Activated naive CD4-positive, alpha-beta T cell treated with anti-CD3 and anti-CD28 coated beads for 36 hours (primary cell): ENCODE measurements at regions not wholly inside any gene's neighbourhood (a gene's known extent, or its start where the extent isn't known, plus 50 kb on each side); places are given as distances from the start of the nearest gene placed in this dataset.

Source experiments
- CTCF ChIA-PET: fragments of 350-600 bp; sonication (Branson Sonifier 250); formaldehyde crosslinking; loops from one replicate; lab custom pipeline; 2021; ENCODE audit warnings: antibody characterized with exemption; lab: Charles Lee
- DNase-seq: peaks from one replicate; pipeline ENCODE4 v3.0.0-alpha.2; 2020
- H3K27ac Mint-ChIP-seq: one replicate; pipeline ENCODE4 v1.8.0; 2021; ENCODE audit warnings: mild to moderate bottlenecking, mixed read lengths
- H3K27me3 Mint-ChIP-seq: one replicate; pipeline ENCODE4 v1.8.0; 2021; ENCODE audit warnings: low read depth, mixed read lengths
- H3K36me3 Mint-ChIP-seq: one replicate; pipeline ENCODE4 v1.8.0; 2021; ENCODE audit warnings: low read depth, mixed read lengths
- H3K4me1 Mint-ChIP-seq: one replicate; pipeline ENCODE4 v1.8.0; 2021; ENCODE audit warnings: low read depth, mixed read lengths
- H3K4me3 Mint-ChIP-seq: one replicate; pipeline ENCODE4 v1.8.0; 2021; ENCODE audit warnings: mild to moderate bottlenecking, moderate library complexity, mixed read lengths
- H3K9me3 Mint-ChIP-seq: one replicate; pipeline ENCODE4 v1.8.0; 2021; ENCODE audit warnings: mixed read lengths
- intact Hi-C: fragments of 100-400 bp; cut with micrococcal nuclease; formaldehyde crosslinking; loops from one replicate; pipeline ENCODE4 v1.15.1; 2023

DNA sequence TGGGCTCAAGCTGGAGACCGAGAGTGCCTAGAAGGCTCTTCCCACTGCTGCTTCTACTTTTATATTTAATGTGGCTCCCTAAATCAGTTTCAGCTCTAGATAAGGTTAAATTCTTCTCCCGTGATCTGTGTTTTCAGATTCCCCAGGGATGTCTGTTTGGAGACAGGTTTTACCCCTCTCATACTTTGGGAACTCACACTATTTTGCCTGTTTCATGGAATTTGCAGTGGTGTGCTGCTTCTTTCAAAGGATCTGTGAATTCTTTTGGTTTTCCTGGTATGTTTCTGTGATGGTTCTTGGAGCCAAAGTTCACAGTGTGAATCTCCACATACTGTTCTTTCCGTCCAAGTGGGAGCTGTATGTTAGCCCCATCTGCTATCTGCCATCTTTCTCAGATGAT is 238.3 kb upstream of the SLITRK3 start:
- Mint-ChIP-seq H3K36me3 (no peaks in the 10 kb centered on the region), H3K27me3 (no peaks in the 10 kb centered on the region), H3K4me3 (no peak overlapping the region), H3K4me1 (no peaks in the 10 kb centered on the region), H3K27ac (no peak overlapping the region), H3K9me3 (no peaks in the 10 kb centered on the region)
- CTCF ChIA-PET = no interaction called here
- no peak for DNase-seq
- intact Hi-C loops = no loop called here

DNA sequence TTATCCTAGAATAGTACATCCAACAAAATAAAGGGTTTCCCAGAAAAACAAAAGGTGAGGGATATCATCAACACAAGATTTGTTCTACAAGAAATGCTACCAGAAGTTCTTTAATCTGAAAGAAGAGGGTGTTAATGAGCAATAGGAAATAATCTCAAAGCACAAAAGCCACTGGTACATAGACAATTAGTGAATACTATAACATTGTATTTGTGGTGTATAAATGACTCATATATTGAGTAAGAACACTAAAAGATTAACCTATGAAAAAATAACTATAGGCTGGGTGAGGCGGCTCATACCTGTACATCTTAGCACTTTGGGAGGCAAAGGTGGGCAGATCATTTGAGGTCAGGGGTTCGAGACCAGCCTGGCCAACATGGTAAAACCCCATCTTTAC is 210.2 kb upstream of the SLITRK3 start:
- CTCF ChIA-PET = no interaction called here
- H3K27me3 Mint-ChIP-seq = no peaks in the 10 kb centered on the region
- no peaks in the 10 kb centered on the region for H3K36me3 Mint-ChIP-seq
- H3K4me1 Mint-ChIP-seq = no peaks in the 10 kb centered on the region
- H3K4me3 Mint-ChIP-seq = no peak overlapping the region
- no peak for DNase-seq
- no peak overlapping the region for H3K27ac Mint-ChIP-seq
- H3K9me3 Mint-ChIP-seq = peaks cover 6% of the 10 kb centered on the region
- intact Hi-C loops = no loop called here

DNA sequence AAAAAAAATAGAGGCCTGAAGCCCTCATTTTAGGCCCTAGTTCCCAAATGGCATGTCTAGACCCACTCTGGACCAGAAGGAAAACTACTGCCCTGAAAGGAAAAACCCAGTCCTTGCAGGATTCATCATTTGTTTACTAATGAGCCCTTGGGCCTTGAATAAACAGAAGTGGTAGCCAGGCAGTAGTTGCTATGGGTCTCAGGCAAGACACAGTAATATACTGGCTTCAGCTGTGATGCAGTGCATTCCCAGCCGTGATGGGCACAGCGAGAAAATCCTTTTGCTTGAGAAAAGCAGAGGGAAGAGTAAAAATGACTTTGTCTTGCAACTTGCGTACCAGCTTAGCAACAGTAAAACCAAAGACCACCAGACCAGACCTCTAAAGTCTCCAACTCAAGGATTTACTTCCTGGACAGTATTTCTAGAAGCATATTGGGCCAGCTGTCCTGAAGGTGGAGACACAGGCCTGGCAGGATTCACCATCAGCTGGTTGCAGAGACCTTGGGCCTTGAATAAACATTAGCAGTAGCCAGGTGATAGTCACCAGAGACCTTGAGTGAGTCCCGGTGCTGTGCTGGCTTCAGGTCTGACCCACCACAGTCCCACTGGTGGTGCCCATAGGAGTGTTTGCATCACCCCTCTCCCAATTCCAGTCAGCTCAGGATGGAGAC is 208.3 kb upstream of the SLITRK3 start:
- no peak overlapping the region for H3K4me3 Mint-ChIP-seq
- no peak overlapping the region for H3K27ac Mint-ChIP-seq
- no peaks in the 10 kb centered on the region for H3K4me1 Mint-ChIP-seq
- peaks cover 2% of the 10 kb centered on the region for H3K9me3 Mint-ChIP-seq
- H3K36me3 Mint-ChIP-seq = no peaks in the 10 kb centered on the region
- CTCF ChIA-PET = no interaction called here
- no peak for DNase-seq
- intact Hi-C loops = no loop called here
- H3K27me3 Mint-ChIP-seq = no peaks in the 10 kb centered on the region

DNA sequence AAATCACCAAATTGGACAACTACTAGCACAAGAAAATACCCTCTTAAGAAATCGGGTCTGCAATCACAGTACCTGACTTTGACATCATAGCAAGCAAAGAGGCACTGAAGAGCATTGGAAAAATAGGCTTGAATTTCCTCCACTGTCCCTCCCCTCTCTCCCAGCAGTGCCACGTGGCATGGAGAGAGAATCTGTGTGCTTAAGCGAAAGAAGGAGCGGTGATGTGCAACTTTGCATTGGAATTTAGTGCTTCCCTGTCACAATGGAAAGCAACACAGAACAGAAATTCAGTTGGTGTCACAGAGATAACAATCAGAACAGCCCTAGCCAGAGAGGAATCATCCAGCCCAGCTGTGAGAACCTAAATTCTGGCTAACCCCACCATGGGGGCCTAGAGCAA is 207.5 kb upstream of the SLITRK3 start:
- no peaks in the 10 kb centered on the region for H3K4me1 Mint-ChIP-seq
- H3K9me3 Mint-ChIP-seq = peaks cover 2% of the 10 kb centered on the region
- no peak overlapping the region for H3K4me3 Mint-ChIP-seq
- H3K27ac Mint-ChIP-seq = no peak overlapping the region
- no peaks in the 10 kb centered on the region for H3K27me3 Mint-ChIP-seq
- CTCF ChIA-PET = no interaction called here
- DNase-seq = no peak
- H3K36me3 Mint-ChIP-seq = no peaks in the 10 kb centered on the region
- intact Hi-C loops = no loop called here

DNA sequence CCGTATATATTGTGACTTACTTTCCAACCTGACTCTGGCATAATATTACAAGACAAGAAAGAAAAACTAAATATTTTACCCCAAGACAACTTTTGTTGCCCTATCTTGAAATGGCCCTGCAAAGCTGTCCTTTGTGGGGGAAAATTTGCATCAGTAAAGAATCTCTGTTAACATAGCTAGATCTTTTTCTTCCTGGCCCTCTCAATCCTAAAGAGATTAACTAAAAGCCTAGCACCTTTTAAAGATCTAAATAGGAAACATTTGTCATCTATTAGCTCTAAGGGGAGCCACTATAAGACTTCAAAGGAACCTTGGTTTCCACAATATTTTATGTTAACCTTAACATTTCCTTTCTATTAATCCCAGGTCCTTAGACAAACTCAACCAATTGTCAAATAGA is 199.0 kb upstream of the SLITRK3 start:
- Mint-ChIP-seq H3K4me1 (no peaks in the 10 kb centered on the region), H3K27me3 (no peaks in the 10 kb centered on the region), H3K4me3 (no peak overlapping the region), H3K9me3 (peaks cover 3% of the 10 kb centered on the region), H3K36me3 (no peaks in the 10 kb centered on the region), H3K27ac (no peak overlapping the region)
- DNase-seq = no peak
- intact Hi-C loops = no loop called here
- CTCF ChIA-PET = no interaction called here

DNA sequence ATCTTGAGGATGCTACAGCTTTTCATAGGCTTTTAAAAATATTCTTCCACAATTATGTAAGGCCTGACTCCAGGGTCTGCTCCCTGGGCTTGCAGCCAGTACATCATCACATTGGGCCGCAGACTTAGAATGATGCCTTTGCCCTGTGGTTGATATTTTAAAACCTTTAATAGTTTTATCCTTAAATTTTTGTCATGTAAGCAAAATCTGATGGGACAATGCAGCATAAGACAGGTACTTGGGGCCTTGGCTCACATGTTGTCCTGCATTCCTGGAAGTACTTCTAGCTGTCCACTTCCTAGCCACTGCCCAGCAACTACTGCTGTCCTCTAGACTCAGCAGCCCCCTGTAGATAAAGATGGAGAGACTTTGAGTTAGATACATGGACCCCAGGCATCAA is 197.3 kb upstream of the SLITRK3 start:
- DNase-seq = no peak
- H3K4me1 Mint-ChIP-seq = no peaks in the 10 kb centered on the region

DNA sequence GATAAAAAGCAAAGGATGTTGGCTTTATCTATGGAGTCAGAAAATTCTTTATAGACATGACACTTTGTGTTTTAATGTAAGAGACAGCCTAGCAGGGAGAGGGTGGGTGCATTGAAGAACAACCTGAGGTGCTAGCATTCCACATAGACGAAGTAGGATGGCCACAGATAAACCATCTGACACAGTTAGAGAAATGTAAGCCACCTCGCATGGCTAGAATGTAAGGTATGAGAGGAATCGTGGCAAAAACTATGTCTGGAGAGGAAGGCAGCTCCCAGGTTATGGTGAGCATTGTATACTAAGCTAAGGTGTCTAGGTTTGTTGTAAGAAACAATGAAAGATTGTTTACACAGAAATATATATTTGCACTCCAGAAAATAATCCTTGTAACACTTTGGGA is 194.0 kb upstream of the SLITRK3 start:
- intact Hi-C loops = no loop called here
- Mint-ChIP-seq H3K27ac (no peak overlapping the region), H3K36me3 (no peaks in the 10 kb centered on the region), H3K9me3 (peaks cover 4% of the 10 kb centered on the region), H3K27me3 (no peaks in the 10 kb centered on the region), H3K4me3 (no peak overlapping the region), H3K4me1 (no peaks in the 10 kb centered on the region)
- DNase-seq = no peak
- CTCF ChIA-PET = no interaction called here

More for the DNA sequence above, 197.3 kb upstream of the SLITRK3 start:
- intact Hi-C loops = no loop called here
- CTCF ChIA-PET = no interaction called here
- H3K9me3 Mint-ChIP-seq = peaks cover 3% of the 10 kb centered on the region
- no peak overlapping the region for H3K27ac Mint-ChIP-seq
- no peaks in the 10 kb centered on the region for H3K36me3 Mint-ChIP-seq
- H3K27me3 Mint-ChIP-seq = no peaks in the 10 kb centered on the region
- H3K4me3 Mint-ChIP-seq = no peak overlapping the region

DNA sequence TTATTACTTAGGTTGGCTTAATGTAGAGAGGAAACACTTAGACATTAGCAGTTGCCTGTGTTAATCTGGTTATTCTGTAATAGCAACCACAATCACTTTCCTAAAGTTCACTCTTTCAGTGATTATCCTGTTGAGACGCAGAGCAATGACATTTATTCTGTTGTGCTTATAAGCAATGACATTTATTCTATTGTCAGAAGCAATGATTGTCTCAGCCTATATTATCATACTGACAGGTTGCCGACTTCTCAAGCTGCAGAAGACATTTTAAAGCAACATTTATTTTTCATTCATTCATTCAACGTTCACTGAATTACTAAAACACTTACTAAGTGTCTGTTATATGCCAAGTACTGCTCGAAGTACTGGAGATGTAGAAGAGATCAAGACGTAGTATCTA is 193.5 kb upstream of the SLITRK3 start:
- Mint-ChIP-seq H3K36me3 (no peaks in the 10 kb centered on the region), H3K27ac (no peak overlapping the region), H3K4me1 (no peaks in the 10 kb centered on the region), H3K9me3 (peaks cover 4% of the 10 kb centered on the region), H3K27me3 (no peaks in the 10 kb centered on the region), H3K4me3 (no peak overlapping the region)
- CTCF ChIA-PET = no interaction called here
- DNase-seq = no peak
- intact Hi-C loops = no loop called here

DNA sequence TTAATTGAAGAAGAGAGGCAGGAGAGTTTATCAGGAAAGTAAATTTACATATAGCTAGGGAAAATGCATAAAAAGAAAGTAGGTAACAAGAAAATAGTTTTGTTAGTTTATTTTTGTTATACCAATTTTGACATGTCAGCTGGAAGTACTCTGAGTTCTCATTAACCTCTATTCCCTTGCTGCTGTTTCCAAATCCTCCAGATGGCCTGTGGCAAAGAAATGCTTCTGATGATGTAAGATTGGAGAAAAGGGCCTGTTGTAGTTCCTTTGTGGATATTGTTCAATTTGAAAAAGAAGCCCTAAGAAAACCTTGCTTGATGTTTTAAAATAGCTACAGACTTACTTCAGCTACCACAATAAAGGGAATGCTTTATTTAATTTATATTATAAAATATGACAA is 192.9 kb upstream of the SLITRK3 start:
- DNase-seq = no peak
- H3K27me3 Mint-ChIP-seq = no peaks in the 10 kb centered on the region
- peaks cover 4% of the 10 kb centered on the region for H3K9me3 Mint-ChIP-seq
- no peak overlapping the region for H3K27ac Mint-ChIP-seq
- H3K4me3 Mint-ChIP-seq = no peak overlapping the region
- H3K4me1 Mint-ChIP-seq = no peaks in the 10 kb centered on the region
- no peaks in the 10 kb centered on the region for H3K36me3 Mint-ChIP-seq
- CTCF ChIA-PET = no interaction called here
- intact Hi-C loops = no loop called here

DNA sequence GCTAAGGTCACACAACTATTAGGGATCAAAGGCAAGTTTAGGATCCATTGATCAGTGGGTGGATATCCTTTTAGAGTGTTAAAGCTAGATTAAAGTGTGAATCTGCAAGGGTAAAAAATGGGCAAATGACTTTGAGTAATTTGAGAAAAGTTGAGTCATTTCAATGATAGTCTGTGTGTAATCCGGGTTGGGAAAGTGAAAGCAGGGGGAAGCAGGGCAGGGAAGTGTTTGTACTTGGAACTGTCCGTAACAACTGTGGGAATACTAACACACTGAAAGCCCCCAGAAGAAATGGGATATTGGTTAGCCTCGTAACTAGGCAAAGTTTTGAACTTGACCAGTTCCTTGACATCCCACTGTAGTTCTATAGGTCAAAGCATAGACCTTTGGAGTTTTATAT is 187.2 kb upstream of the SLITRK3 start:
- Mint-ChIP-seq H3K27me3 (no peaks in the 10 kb centered on the region), H3K36me3 (no peaks in the 10 kb centered on the region), H3K9me3 (peaks cover 10% of the 10 kb centered on the region), H3K4me1 (no peaks in the 10 kb centered on the region), H3K4me3 (no peak overlapping the region), H3K27ac (no peak overlapping the region)
- intact Hi-C loops = no loop called here
- CTCF ChIA-PET = no interaction called here
- no peak for DNase-seq

DNA sequence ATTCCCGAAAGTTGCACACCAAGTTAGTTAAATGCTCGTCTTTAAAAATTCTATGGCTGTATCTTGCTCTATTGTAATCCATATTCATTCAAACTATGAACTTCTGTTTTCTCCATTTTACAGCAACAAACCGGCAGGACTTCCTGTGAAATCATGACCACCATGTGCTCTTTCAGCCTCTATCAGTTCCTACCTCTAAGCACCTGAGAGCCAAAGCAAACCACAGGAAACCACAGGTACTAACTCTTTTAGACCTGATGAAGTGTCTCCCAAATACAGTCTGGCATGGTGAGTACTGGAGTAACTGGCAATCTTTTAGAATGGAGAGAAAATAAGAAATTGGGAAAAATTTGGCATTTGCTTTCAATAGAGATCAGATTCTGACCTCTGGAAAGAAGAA is 186.5 kb upstream of the SLITRK3 start:
- Mint-ChIP-seq H3K27me3 (no peaks in the 10 kb centered on the region), H3K36me3 (no peaks in the 10 kb centered on the region), H3K4me3 (no peak overlapping the region), H3K9me3 (peaks cover 6% of the 10 kb centered on the region), H3K4me1 (no peaks in the 10 kb centered on the region), H3K27ac (no peak overlapping the region)
- CTCF ChIA-PET = no interaction called here
- no peak for DNase-seq
- intact Hi-C loops = no loop called here

DNA sequence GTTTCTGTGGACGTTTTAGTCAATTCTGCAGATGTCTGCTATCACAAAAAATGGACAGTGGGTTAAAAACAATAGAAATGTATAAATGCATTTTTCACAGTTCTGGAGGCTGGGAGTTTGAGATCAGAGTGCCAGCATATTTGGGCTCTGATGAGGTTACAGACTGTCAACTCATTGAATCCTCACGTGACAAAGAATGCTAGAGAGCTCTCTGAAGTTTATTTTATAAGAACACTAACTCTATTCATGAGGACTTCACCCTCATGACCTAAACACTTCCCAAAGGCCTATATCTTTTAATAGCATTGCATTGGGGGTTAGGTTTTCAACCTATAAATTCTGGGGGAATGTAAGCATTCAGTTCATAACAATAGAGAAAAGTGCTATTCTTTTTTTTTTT is 182.6 kb upstream of the SLITRK3 start:
- no peak overlapping the region for H3K4me3 Mint-ChIP-seq
- CTCF ChIA-PET = no interaction called here
- H3K27ac Mint-ChIP-seq = no peak overlapping the region
- no peak for DNase-seq
- intact Hi-C loops = no loop called here
- H3K36me3 Mint-ChIP-seq = no peaks in the 10 kb centered on the region
- no peaks in the 10 kb centered on the region for H3K27me3 Mint-ChIP-seq
- H3K9me3 Mint-ChIP-seq = peaks cover 6% of the 10 kb centered on the region
- no peaks in the 10 kb centered on the region for H3K4me1 Mint-ChIP-seq

DNA sequence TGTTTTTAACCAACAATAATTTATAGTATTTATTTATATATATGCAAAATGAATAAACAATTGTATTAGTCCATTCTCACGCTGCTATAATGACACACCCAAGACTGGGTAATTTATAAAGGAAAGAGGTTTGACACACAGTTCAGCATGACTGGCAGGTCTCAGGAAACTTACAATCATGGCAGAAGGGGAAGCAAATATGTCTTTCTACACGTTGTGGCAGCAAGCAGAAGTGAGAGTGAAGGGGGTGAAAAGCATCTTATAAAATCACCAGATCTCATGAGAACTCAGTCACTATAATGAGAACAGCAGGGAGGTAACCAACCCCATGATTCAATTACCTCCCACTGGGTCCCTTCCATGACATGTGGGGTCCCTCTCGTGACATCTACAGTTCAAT is 162.8 kb upstream of the SLITRK3 start:
- H3K27me3 Mint-ChIP-seq = no peaks in the 10 kb centered on the region
- CTCF ChIA-PET = no interaction called here
- intact Hi-C loops = no loop called here
- H3K4me3 Mint-ChIP-seq = no peak overlapping the region
- H3K27ac Mint-ChIP-seq = no peak overlapping the region
- H3K9me3 Mint-ChIP-seq = no peaks in the 10 kb centered on the region
- no peak for DNase-seq
- no peaks in the 10 kb centered on the region for H3K4me1 Mint-ChIP-seq
- no peaks in the 10 kb centered on the region for H3K36me3 Mint-ChIP-seq

DNA sequence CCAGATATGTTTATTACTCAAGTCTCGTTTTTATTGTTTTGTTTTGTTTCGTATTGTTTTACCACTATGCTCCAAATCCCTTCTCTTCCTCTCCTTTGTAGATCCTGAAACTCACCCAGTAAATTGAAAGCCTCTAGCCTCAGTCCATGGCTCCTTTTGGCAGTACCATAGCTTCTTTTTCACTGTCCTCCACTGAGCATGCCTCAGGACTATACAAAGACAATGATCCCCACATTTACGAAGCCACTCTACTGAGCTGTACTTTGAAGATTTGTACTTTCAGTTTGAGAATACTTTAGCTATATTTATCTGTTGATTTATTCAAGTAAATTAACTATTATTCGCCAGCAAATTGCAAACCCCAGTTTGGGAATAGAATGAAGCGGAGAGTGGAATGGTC is 159.1 kb upstream of the SLITRK3 start:
- no peaks in the 10 kb centered on the region for H3K27me3 Mint-ChIP-seq
- no peaks in the 10 kb centered on the region for H3K9me3 Mint-ChIP-seq
- no peak for DNase-seq
- no peak overlapping the region for H3K27ac Mint-ChIP-seq
- no peak overlapping the region for H3K4me3 Mint-ChIP-seq
- no peaks in the 10 kb centered on the region for H3K4me1 Mint-ChIP-seq
- H3K36me3 Mint-ChIP-seq = no peaks in the 10 kb centered on the region
- intact Hi-C loops = no loop called here
- CTCF ChIA-PET = no interaction called here
